ENCODE measurements at regions not wholly inside any gene's neighbourhood (a gene's known extent, or its start where the extent isn't known, plus 50 kb on each side); places are given as distances from the start of the nearest gene placed in this dataset.
"Not testable (repeated sequence)": the region's sequence is repeated elsewhere in the genome, so short reads cannot be mapped to it uniquely, and the experiment has no call there.

GRCh38 chr6:14889188-14889587 is 356.7 kb upstream of the JARID2 start:
- no peak for DNase-seq (ENCODE audit: low read depth in 1 of 2, low spot score in 1 of 2)
- no peaks in the 10 kb centered on the region for H3K27me3 ChIP-seq (ENCODE audit: insufficient read depth, poor library complexity, severe bottlenecking)

GRCh38 chr6:14889611-14890593 is 356.0 kb upstream of the JARID2 start:
- TF ChIP-seq REST (IDR thresholded peaks at IDR 0.05; ENCODE audit: insufficient replicate concordance, low read depth) (no peak), CTCF (IDR thresholded peaks at IDR 0.05; ENCODE audit: insufficient read depth, low read length) (no peak), POLR2AphosphoS5 (IDR thresholded peaks at IDR 0.05; ENCODE audit: low read depth) (no peak)

More at GRCh38 chr6:14889188-14889587, 356.7 kb upstream of the JARID2 start:
- TF ChIP-seq GABPA (IDR thresholded peaks at IDR 0.05; ENCODE audit: low read depth) (no peak), CTCF (IDR thresholded peaks at IDR 0.05; ENCODE audit: insufficient read depth, low read length) (no peak), REST (IDR thresholded peaks at IDR 0.05; ENCODE audit: insufficient replicate concordance, low read depth) (no peak), SPI1 (IDR thresholded peaks at IDR 0.05; ENCODE audit: borderline replicate concordance, low read depth) (no peak), POLR2AphosphoS5 (IDR thresholded peaks at IDR 0.05; ENCODE audit: low read depth) (no peak)
- H3K27ac ChIP-seq (replicated peaks): no peak overlapping the region
- H3K4me3 ChIP-seq (replicated peaks; ENCODE audit: insufficient read depth, low read length): no peak overlapping the region

GRCh38 chr6:14891820-14892375 is 354.0 kb upstream of the JARID2 start:
- not testable (repeated sequence) for DNase-seq (ENCODE audit: low read depth in 1 of 2, low spot score in 1 of 2); H3K27ac ChIP-seq (replicated peaks); H3K27me3 ChIP-seq (ENCODE audit: insufficient read depth, poor library complexity, severe bottlenecking); H3K4me3 ChIP-seq (replicated peaks; ENCODE audit: insufficient read depth, low read length)

More at GRCh38 chr6:14889611-14890593, 356.0 kb upstream of the JARID2 start:
- Histone ChIP-seq H3K27me3 (ENCODE audit: insufficient read depth, poor library complexity, severe bottlenecking) (no peaks in the 10 kb centered on the region), H3K27ac (replicated peaks) (no peak overlapping the region), H3K4me3 (replicated peaks; ENCODE audit: insufficient read depth, low read length) (no peak overlapping the region)
- no peak for DNase-seq (ENCODE audit: low read depth in 1 of 2, low spot score in 1 of 2)

GRCh38 chr6:14894105-14894504 is 351.8 kb upstream of the JARID2 start:
- TF ChIP-seq REST (IDR thresholded peaks at IDR 0.05; ENCODE audit: insufficient replicate concordance, low read depth): no peak
- no peak for TF ChIP-seq SPI1 (IDR thresholded peaks at IDR 0.05; ENCODE audit: borderline replicate concordance, low read depth)
- no peak for DNase-seq (ENCODE audit: low read depth in 1 of 2, low spot score in 1 of 2)
- Histone ChIP-seq H3K27me3 (ENCODE audit: insufficient read depth, poor library complexity, severe bottlenecking) (no peaks in the 10 kb centered on the region), H3K27ac (replicated peaks) (no peak overlapping the region), H3K4me3 (replicated peaks; ENCODE audit: insufficient read depth, low read length) (no peak overlapping the region)

All from HL-60 (cell line).